T-helper 2 cell (primary cell): ENCODE measurements at regions not wholly inside any gene's neighbourhood (a gene's known extent, or its start where the extent isn't known, plus 50 kb on each side); places are given as distances from the start of the nearest gene placed in this dataset.
"Not testable (repeated sequence)": the region's sequence is repeated elsewhere in the genome, so short reads cannot be mapped to it uniquely, and the experiment has no call there.

Source experiments
- DNase-seq, 5 experiments: peaks; one replicate each; pipeline versions ENCODE4 v3.0.0 to v3.0.0-alpha.2; 2012 to 2022

DNA sequence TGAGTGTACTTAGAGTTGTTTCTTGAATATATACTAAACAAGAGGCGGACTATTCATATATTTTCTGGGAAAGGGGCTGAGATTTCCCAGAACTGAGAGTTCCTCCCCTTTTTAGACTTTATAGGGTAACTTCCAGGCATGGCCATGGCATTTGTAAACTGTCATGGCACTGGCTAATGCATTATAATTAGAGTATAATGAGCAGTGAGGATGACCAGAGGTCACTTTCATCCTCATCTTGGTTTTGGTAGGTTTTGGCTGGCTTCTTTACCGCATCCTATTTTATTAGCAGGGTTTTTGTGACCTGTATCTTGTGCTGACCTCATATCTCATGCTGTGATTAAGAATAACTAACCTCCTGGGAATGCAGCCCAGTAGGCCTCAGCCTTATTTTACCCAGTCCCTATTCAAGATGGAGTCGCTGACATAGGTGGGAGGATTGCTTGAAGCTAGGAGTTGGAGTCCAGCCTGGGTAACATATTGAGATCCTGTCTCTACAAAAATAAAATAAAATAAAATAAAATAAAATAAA is 91.4 kb downstream of the MOBP start:
- DNase-seq, result no peak

- DNase-seq, result no peak
Observed at GRCh38 chr3:39559543-39559942, 92.1 kb downstream of the MOBP start.

DNA sequence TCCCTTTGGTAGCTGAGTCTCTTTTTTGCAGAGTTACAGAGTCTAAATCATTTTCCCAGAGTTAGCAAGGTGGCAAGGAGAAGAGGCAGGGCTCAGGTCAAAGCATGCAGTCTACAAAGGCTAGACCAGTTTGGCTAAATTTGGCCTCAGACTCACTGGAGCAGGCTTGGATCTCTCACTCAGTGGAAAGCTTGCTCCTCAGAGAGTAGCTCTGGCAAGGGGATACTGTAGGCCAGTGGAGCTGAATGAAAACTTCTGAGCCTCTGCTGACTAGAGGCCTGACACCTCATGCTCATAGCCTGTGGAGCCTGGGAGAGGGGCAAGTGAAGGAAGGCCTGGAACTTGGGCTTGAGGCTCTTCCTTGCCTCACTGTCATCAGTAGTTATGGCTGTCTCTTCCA is 101.0 kb downstream of the MOBP start:
- DNase-seq, result no peak

GRCh38 chr3:39569095-39569494 is 101.6 kb downstream of the MOBP start:
- DNase-seq, result no peak

- no peak for DNase-seq
Observed at GRCh38 chr3:39573392-39573791, 105.9 kb downstream of the MOBP start.

GRCh38 chr3:39577541-39577940 is 110.1 kb downstream of the MOBP start:
- no peak for DNase-seq

- not testable (repeated sequence) for DNase-seq
Observed at GRCh38 chr3:39586215-39586614, 118.7 kb downstream of the MOBP start.

DNA sequence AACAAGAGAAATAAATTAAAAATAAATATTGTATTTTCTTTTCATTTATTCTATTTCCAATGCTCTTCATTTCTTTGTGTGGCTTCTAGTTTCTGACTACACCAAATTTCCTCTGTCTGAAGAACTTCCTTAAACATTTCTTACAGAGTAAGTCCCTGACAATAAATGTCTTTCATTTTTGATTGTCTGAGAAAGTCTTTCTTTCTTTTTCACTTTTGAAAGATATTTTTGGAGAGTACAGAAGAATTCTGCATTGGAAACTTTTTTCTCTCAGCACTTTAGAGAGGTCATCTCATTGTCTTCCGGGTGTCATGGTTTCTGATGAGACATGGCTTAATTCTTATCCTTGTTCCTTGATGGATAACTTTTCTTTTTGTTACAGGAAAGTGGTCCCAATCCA is 119.6 kb downstream of the MOBP start:
- no peak for DNase-seq

- DNase-seq, result no peak
Observed at GRCh38 chr3:39590806-39591205, 123.3 kb downstream of the MOBP start.

GRCh38 chr3:39592311-39593050 is 125.0 kb downstream of the MOBP start:
- DNase-seq, result no peak

- no peak for DNase-seq
Observed at GRCh38 chr3:39593341-39593740, 125.9 kb downstream of the MOBP start.

- no peak for DNase-seq
Observed at GRCh38 chr3:39601241-39601640, 133.8 kb downstream of the MOBP start.

- DNase-seq, result no peak
Observed at GRCh38 chr3:39605837-39606236, 138.4 kb downstream of the MOBP start.

DNA sequence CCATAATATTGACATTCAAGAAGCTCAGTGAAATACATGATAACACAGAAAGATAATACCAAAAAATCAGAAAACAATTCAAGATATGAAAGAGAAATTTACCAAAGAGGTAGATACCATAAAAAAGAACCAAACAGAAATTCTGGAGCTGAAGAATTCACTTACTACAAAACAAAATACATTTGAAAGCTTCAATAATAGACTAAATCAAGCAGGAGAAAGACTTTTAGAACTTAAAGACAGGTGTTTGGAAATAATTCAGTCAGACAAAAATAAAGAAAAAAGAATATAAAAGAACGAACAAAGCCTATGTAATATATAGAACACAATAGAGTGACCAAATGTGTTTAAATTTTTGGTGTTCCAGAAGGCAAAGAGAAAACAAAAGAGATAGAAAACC is 158.7 kb downstream of the MOBP start:
- DNase-seq, result no peak

DNA sequence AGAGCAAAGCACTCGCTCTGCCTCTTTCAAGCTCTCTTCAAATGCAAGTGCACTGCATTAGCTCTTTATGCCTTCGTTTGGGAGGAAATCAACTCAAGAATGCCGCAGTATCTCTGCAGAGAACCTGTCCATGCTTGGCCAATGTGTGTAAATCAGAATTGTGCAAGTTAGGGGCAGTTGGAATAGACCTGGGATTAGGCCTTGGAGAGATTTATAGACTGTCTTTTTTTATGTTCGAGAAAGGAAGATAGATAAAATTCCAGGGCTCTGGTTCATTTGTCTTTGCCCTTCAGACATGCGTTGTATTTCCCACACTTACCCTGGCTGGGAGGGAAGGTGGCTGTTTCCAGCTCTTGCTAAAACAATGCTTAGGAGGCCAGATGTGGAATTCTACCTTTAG is 163.7 kb downstream of the MOBP start:
- no peak for DNase-seq

- peak in 1 of 5 experiments; percentile 32 for DNase-seq
Observed at GRCh38 chr3:39637807-39638206, 170.3 kb downstream of the MOBP start.

DNA sequence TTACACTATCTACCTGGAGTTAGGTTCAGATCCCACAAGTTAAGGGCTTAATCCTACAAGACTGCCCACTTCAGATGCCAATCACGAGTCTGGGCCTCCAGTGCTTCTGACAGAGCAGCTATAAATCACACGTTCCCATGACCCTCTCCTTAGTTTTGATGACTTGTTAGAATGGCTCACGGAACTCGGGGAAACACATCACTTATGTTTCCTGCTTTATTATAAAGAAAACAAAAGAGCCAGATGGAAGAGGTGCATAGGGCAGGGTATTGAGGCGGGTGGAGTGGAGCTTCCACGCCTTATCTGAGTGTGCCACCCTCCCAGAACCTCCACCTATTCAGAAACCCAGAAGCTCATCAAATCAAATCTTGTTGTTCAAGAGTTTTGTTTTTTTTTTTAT is 170.8 kb downstream of the MOBP start:
- no peak for DNase-seq

GRCh38 chr3:39639344-39640236 is 169.8 kb upstream of the MYRIP start:
- peak in 1 of 5 experiments; percentile 58 for DNase-seq

DNA sequence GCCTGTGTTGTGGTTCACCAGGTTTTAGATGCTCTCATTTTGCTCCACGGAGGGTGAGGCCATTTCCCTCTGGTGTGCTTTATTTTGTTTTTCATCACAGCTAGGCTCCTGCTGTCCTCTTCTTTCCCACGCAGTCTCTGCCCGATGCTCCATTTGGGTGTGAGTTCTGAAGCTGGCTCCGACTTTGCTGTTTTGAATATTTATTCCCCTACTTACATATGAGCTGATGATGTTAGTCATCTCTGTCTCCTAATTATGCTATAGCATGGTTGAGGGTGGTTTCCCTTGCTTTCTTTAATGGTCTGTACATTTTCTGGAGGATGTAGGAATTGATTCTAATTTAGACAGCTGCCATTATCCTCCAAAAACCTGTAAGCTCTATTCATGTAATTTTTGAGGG is 168.1 kb upstream of the MYRIP start:
- DNase-seq, result peak in 1 of 5 experiments; percentile 5

- no peak for DNase-seq
Observed at GRCh38 chr3:39644176-39644575, 165.2 kb upstream of the MYRIP start.

DNA sequence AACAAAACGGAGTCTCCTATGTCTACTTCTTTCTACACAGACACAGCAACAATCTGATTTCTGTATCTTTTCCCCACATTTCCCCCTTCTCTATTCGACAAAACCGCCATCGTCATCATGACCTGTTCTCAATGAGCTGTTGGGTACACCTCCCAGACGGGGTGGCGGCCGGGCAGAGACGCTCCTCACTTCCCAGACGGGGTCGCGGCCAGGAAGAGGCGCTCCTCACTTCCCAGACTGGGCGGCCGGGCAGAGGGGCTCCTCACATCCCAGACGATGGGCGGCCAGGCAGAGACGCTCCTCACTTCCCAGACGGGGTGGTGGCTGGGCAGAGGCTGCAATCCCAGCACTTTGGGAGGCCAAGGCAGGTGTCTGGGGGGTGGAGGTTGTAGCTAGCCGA is 158.2 kb upstream of the MYRIP start:
- DNase-seq, result not testable (repeated sequence)

- no peak for DNase-seq
Observed at GRCh38 chr3:39651993-39652739, 157.2 kb upstream of the MYRIP start.

DNA sequence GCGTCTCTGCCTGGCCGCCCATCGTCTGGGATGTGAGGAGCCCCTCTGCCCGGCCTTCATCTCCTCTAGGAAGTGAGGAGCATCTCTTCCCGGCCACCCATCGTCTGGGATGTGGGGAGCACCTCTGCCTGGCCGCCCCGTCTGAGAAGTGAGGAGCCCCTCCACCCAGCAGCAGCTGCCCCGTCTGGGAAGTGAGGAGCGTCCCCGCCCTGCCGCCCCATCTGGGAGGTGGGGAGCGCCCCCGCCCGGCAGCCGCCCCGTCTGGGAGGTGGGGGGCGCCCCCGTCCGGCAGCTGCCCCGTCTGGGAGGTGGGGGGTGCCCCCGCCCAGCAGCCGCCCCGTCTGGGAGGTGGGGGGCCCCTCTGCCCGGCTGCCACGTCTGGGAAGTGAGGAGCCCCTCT is 153.7 kb upstream of the MYRIP start:
- DNase-seq, result not testable (repeated sequence)
